DND-41 (cell line): ENCODE measurements at regions not wholly inside any gene's neighbourhood (a gene's known extent, or its start where the extent isn't known, plus 50 kb on each side); places are given as distances from the start of the nearest gene placed in this dataset.

Experiments used
- ATAC-seq: fragments of 200-7000 bp; cut with Tn5 transposase; 3 replicates; pipeline ENCODE4 v1.9.1; 2021; ENCODE audit warnings: low read depth; ENCODE audit not compliant: insufficient read depth
- DNase-seq: peaks from one replicate; pipeline ENCODE4 v3.0.0-alpha.2; 2020
- H2AFZ ChIP-seq: 2 replicates; pipeline ENCODE4 v1.6.0; 2012; ENCODE audit warnings: low read depth, low read length
- H3K27ac ChIP-seq: 2 replicates; pipeline ENCODE4 v1.5.1; 2012; ENCODE audit warnings: low read length, inconsistent platforms
- H3K27me3 ChIP-seq: fragments of 200-600 bp; sonication (generic); 2 replicates; pipeline ENCODE4 v1.6.0; 2012; ENCODE audit warnings: low read length, mild to moderate bottlenecking, inconsistent platforms; ENCODE audit not compliant: insufficient read depth, poor library complexity
- H3K36me3 ChIP-seq: 2 replicates; pipeline ENCODE4 v1.5.1; 2012; ENCODE audit warnings: low read length, inconsistent platforms; ENCODE audit not compliant: insufficient read depth
- H3K4me1 ChIP-seq: 2 replicates; pipeline ENCODE4 v1.5.1; 2012; ENCODE audit warnings: mild to moderate bottlenecking, low read length; ENCODE audit not compliant: insufficient read depth
- H3K4me2 ChIP-seq: 2 replicates; pipeline ENCODE4 v1.6.0; 2012; ENCODE audit warnings: mild to moderate bottlenecking, moderate library complexity, low read length, inconsistent platforms; ENCODE audit not compliant: insufficient read depth
- H3K4me3 ChIP-seq, 2 experiments: fragments of 200-600 bp in 1 of 2; shearing (Covaris generic) in 1 of 2; 2 replicates each; pipeline ENCODE4 v1.5.1; 2012 to 2016; ENCODE audit warnings: inconsistent platforms in 2 of 2, low read length in 2 of 2, mild to moderate bottlenecking in 2 of 2, low read depth in 1 of 2, moderate library complexity in 1 of 2
- H3K79me2 ChIP-seq: 2 replicates; pipeline ENCODE4 v1.6.0; 2012; ENCODE audit warnings: low read length, inconsistent platforms; ENCODE audit not compliant: insufficient read depth
- H3K9ac ChIP-seq: 2 replicates; pipeline ENCODE4 v1.6.0; 2012; ENCODE audit warnings: low read depth, mild to moderate bottlenecking, inconsistent platforms, low read length, moderate library complexity
- H3K9me3 ChIP-seq: 2 replicates; pipeline ENCODE4 v1.5.1; 2012; ENCODE audit warnings: low read length, moderate library complexity, mild to moderate bottlenecking, inconsistent platforms; ENCODE audit not compliant: insufficient read depth, severe bottlenecking
- H4K20me1 ChIP-seq: 2 replicates; pipeline ENCODE4 v1.6.0; 2012; ENCODE audit warnings: low read length; ENCODE audit not compliant: insufficient read depth
- CTCF ChIP-seq: IDR thresholded peaks from 2 replicates; pipeline ENCODE4 v1.5.1; 2012; ENCODE audit warnings: borderline replicate concordance, low read length, moderate library complexity, mild to moderate bottlenecking; ENCODE audit not compliant: poor library complexity, severe bottlenecking; ENCODE audit errors: extremely low read depth
- EZH2 ChIP-seq: IDR thresholded peaks from 3 replicates; pipeline ENCODE4 v1.6.1; 2012; ENCODE audit warnings: borderline replicate concordance, low read depth, mild to moderate bottlenecking, moderate library complexity, low read length, inconsistent platforms; ENCODE audit not compliant: severe bottlenecking

- no peak overlapping the region for H3K4me2 ChIP-seq
Observed at GRCh38 chr22:27381960-27382742, 419.4 kb downstream of the MN1 start.

GRCh38 chr22:27382947-27383346, 418.6 kb downstream of the MN1 start:
- Histone ChIP-seq H2AFZ (no peak overlapping the region), H3K27me3 (peaks cover 10% of the 10 kb centered on the region), H3K4me3 (no peak overlapping the region), H3K9ac (no peak overlapping the region), H3K4me1 (no peaks in the 10 kb centered on the region), H4K20me1 (no peaks in the 10 kb centered on the region; the same call in none of the 2 replicates), H3K27ac (no peak overlapping the region), H3K36me3 (no peaks in the 10 kb centered on the region), H3K4me2 (no peak overlapping the region), H3K9me3 (no peaks in the 10 kb centered on the region), H3K79me2 (no peaks in the 10 kb centered on the region)
- TF ChIP-seq CTCF (no peak), EZH2 (no peak)
- ATAC-seq (no peak), DNase-seq (no peak)

More at GRCh38 chr22:27381960-27382742, 419.4 kb downstream of the MN1 start:
- no peak for ATAC-seq
- Histone ChIP-seq H3K27me3 (peaks cover 10% of the 10 kb centered on the region), H2AFZ (no peak overlapping the region), H3K79me2 (no peaks in the 10 kb centered on the region), H3K27ac (no peak overlapping the region), H3K36me3 (no peaks in the 10 kb centered on the region), H3K9me3 (no peaks in the 10 kb centered on the region), H3K4me1 (no peaks in the 10 kb centered on the region), H3K4me3 (no peak overlapping the region), H4K20me1 (no peaks in the 10 kb centered on the region; the same call in none of the 2 replicates), H3K9ac (no peak overlapping the region)
- TF ChIP-seq EZH2 (no peak), CTCF (no peak)
- no peak for DNase-seq

- Histone ChIP-seq H3K4me3 (no peak overlapping the region), H4K20me1 (no peaks in the 10 kb centered on the region; the same call in none of the 2 replicates), H2AFZ (no peak overlapping the region), H3K9me3 (no peaks in the 10 kb centered on the region), H3K27me3 (peaks cover 13% of the 10 kb centered on the region), H3K4me2 (no peak overlapping the region), H3K4me1 (no peaks in the 10 kb centered on the region), H3K27ac (no peak overlapping the region), H3K9ac (no peak overlapping the region), H3K79me2 (no peaks in the 10 kb centered on the region), H3K36me3 (no peaks in the 10 kb centered on the region)
- DNase-seq (no peak), ATAC-seq (no peak)
- TF ChIP-seq EZH2 (no peak), CTCF (no peak)
Observed at GRCh38 chr22:27383896-27384295, 417.7 kb downstream of the MN1 start.
